Endothelial cell (in vitro differentiated cells): ENCODE measurements at regions not wholly inside any gene's neighbourhood (a gene's known extent, or its start where the extent isn't known, plus 50 kb on each side); places are given as distances from the start of the nearest gene placed in this dataset.

Experiments used
- DNase-seq: peaks from one replicate; pipeline ENCODE4 v3.0.0; 2021; ENCODE audit warnings: low spot score
- H3K27ac Mint-ChIP-seq: one replicate; pipeline ENCODE4 v1.8.0; 2021; ENCODE audit warnings: mixed read lengths, inconsistent platforms; ENCODE audit not compliant: unreplicated experiment
- H3K27me3 Mint-ChIP-seq: one replicate; pipeline ENCODE4 v1.8.0; 2021; ENCODE audit warnings: mild to moderate bottlenecking, moderate library complexity, mixed read lengths, inconsistent platforms; ENCODE audit not compliant: unreplicated experiment
- H3K36me3 Mint-ChIP-seq: one replicate; pipeline ENCODE4 v1.8.0; 2021; ENCODE audit warnings: mild to moderate bottlenecking, low read depth, mixed read lengths, inconsistent platforms; ENCODE audit not compliant: unreplicated experiment
- H3K4me1 Mint-ChIP-seq: one replicate; pipeline ENCODE4 v1.8.0; 2021; ENCODE audit warnings: mild to moderate bottlenecking, mixed read lengths, inconsistent platforms; ENCODE audit not compliant: unreplicated experiment
- H3K4me3 Mint-ChIP-seq: one replicate; pipeline ENCODE4 v1.8.0; 2021; ENCODE audit warnings: mild to moderate bottlenecking, mixed read lengths, inconsistent platforms; ENCODE audit not compliant: unreplicated experiment
- H3K9me3 Mint-ChIP-seq: one replicate; pipeline ENCODE4 v1.8.0; 2021; ENCODE audit warnings: mixed read lengths, inconsistent platforms; ENCODE audit not compliant: unreplicated experiment
- TF ChIP-seq, protein P1 (sequence below): fragments of 200-600 bp; sonication (generic); IDR thresholded peaks from one replicate; pipeline ENCODE4 v1.5.0; 2021; ENCODE audit warnings: antibody characterized with exemption; ENCODE audit not compliant: unreplicated experiment

DNA sequence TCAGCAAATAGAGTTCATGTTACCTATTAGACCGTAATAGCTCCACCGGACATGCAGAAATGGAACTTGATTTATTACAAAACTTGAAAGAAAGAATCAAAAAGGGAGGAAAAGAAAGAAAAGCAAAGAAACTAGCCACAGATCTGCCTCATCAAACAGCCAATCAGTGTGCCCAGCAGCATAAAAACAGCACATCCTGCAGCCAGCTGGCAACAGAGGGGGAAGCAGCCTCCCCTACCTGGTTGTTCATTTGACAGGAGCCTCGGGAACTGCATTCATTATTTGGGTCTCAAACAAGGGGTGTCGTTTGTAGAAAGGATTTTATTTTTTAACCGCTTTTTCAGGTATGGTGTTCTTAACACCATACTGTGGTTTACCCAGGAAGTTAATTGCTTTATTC is 181.5 kb upstream of the TOPAZ1 start:
- H3K4me1 Mint-ChIP-seq = no peaks in the 10 kb centered on the region
- H3K27ac Mint-ChIP-seq = no peak overlapping the region
- H3K27me3 Mint-ChIP-seq = peaks cover 2% of the 10 kb centered on the region
- TF ChIP-seq, protein P1, sequence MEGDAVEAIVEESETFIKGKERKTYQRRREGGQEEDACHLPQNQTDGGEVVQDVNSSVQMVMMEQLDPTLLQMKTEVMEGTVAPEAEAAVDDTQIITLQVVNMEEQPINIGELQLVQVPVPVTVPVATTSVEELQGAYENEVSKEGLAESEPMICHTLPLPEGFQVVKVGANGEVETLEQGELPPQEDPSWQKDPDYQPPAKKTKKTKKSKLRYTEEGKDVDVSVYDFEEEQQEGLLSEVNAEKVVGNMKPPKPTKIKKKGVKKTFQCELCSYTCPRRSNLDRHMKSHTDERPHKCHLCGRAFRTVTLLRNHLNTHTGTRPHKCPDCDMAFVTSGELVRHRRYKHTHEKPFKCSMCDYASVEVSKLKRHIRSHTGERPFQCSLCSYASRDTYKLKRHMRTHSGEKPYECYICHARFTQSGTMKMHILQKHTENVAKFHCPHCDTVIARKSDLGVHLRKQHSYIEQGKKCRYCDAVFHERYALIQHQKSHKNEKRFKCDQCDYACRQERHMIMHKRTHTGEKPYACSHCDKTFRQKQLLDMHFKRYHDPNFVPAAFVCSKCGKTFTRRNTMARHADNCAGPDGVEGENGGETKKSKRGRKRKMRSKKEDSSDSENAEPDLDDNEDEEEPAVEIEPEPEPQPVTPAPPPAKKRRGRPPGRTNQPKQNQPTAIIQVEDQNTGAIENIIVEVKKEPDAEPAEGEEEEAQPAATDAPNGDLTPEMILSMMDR = no peak
- H3K9me3 Mint-ChIP-seq = no peaks in the 10 kb centered on the region
- no peak overlapping the region for H3K4me3 Mint-ChIP-seq
- no peaks in the 10 kb centered on the region for H3K36me3 Mint-ChIP-seq
- DNase-seq = no peak

DNA sequence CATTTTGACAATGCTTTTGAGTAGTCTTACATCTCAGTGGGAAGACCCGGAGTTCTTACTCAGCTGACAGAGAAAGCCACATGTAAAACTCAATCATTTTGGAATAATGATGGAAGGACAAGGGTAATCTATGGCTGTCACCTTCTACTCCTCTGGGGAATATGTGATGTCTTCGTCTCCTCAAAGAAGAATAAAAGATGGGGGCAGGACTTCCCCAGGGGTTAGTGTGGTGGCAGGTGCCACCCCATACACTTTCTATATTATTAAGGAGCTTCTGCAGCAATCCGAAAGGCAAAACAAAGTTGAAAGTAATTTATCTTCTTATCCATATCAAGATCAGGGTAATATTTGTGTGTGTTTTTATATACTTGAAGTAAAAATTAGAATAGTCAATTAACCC is 180.4 kb upstream of the TOPAZ1 start:
- H3K4me3 Mint-ChIP-seq = no peak overlapping the region
- no peaks in the 10 kb centered on the region for H3K9me3 Mint-ChIP-seq
- DNase-seq = no peak
- H3K36me3 Mint-ChIP-seq = no peaks in the 10 kb centered on the region
- no peaks in the 10 kb centered on the region for H3K27me3 Mint-ChIP-seq
- H3K27ac Mint-ChIP-seq = no peak overlapping the region
- no peaks in the 10 kb centered on the region for H3K4me1 Mint-ChIP-seq
- TF ChIP-seq, protein P1 = no peak

DNA sequence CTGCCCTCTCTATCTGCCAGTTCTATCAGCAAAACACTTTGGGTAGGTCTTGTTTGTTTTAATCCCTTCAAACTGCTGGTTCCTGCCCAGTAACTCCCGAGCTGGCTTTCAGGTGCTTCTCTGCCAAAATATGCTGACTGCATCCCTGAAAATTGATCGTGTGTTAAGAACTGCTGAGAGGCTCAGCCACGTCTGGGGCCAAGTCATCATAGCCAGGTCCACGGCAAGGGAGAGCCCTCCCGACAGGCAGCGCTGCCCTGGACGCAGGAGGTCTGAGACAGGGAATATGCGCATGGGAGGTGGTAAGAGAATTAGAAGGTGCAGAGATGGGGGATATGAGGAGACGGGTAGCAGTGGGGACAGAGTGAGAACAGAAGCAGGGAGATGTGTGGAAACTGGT is 179.7 kb upstream of the TOPAZ1 start:
- no peaks in the 10 kb centered on the region for H3K27me3 Mint-ChIP-seq
- H3K27ac Mint-ChIP-seq = no peak overlapping the region
- no peak for DNase-seq
- no peaks in the 10 kb centered on the region for H3K4me1 Mint-ChIP-seq
- H3K4me3 Mint-ChIP-seq = no peak overlapping the region
- TF ChIP-seq, protein P1 = no peak
- no peaks in the 10 kb centered on the region for H3K9me3 Mint-ChIP-seq
- H3K36me3 Mint-ChIP-seq = no peaks in the 10 kb centered on the region

DNA sequence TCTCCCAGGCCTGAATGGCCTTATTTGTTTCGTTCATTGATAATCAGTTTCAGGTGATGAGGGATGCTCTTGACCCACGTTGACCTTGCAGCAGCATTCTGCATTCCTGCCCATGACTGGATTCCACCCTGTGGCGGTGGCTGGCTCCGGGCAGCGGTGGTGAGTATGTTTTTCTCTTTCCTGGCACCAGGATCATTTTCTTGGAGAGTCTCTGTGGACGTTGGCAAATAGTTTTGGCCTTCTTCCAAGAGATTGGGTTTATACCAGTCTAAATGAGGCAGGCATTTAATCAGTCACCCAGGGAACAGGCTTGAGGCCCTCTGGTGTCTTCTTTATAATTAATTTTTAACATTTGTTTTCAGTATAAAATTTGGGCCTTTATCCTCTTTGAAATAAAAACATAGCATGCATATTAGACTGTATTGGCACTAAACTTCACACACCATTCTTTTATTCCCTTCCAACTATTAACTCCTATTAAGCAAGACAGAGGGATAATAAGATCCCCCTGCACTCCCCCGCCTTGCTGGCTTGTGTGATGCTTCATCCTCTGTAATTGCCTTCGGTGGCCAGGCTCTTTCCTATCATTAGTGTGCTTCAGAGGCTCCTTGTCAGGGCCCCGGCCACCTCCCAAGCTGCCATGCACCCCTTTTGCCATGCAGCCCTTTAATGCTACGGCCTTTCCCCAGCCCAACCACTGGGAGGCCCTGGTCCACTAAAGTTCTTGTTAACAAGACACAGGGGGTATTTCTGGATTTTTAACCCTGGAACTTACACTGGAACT is 176.2 kb upstream of the TOPAZ1 start:
- DNase-seq = no peak
- no peak overlapping the region for H3K27ac Mint-ChIP-seq

DNA sequence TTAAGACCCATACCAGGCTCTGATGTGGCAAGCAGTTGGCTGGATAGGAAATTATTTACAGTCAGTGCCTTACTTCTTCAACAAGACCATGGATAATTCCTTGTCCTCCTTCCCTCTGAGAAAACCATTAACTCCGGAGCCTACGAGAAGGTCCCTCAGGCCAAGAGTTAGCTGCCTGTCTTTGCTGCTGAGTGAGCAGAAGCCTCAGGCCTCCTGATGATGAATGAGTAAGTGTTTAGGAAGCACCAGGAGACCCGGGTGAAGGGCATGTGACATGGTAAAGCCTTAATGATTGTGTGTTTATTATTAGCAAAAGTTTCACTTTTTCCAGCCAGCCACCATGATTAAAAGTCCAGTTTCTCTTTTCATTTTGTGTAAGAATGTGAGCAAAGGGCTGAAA is 174.9 kb upstream of the TOPAZ1 start:
- DNase-seq = no peak
- Mint-ChIP-seq H3K27ac (no peak overlapping the region), H3K4me1 (no peaks in the 10 kb centered on the region), H3K4me3 (no peak overlapping the region), H3K9me3 (no peaks in the 10 kb centered on the region), H3K36me3 (no peaks in the 10 kb centered on the region), H3K27me3 (peaks cover 3% of the 10 kb centered on the region)
- TF ChIP-seq, protein P1 = no peak

More for the DNA sequence above, 176.2 kb upstream of the TOPAZ1 start:
- Mint-ChIP-seq H3K36me3 (no peaks in the 10 kb centered on the region), H3K27me3 (peaks cover 3% of the 10 kb centered on the region), H3K9me3 (no peaks in the 10 kb centered on the region), H3K4me3 (no peak overlapping the region), H3K4me1 (no peaks in the 10 kb centered on the region)
- TF ChIP-seq, protein P1 = no peak
